Smooth muscle cell (in vitro differentiated cells): ENCODE measurements at regions not wholly inside any gene's neighbourhood (a gene's known extent, or its start where the extent isn't known, plus 50 kb on each side); places are given as distances from the start of the nearest gene placed in this dataset.

ENCODE experiments used
- DNase-seq: peaks from one replicate; lab custom pipeline; 2025; ENCODE audit not compliant: unreplicated experiment; lab: John Stamatoyannopoulos, UW
- H2AFZ ChIP-seq: fragments of 200-600 bp; sonication (generic); 2 replicates; pipeline ENCODE4 v1.6.0; 2016; ENCODE audit warnings: antibody characterized with exemption, low read depth, mild to moderate bottlenecking
- H3F3A ChIP-seq: fragments of 200-600 bp; sonication (generic); 2 replicates; pipeline ENCODE4 v1.6.0; 2017; ENCODE audit warnings: antibody characterized with exemption, low read depth
- H3K27ac ChIP-seq: fragments of 200-600 bp; sonication (generic); 2 replicates; pipeline ENCODE4 v1.5.1; 2016; ENCODE audit warnings: low read depth, mild to moderate bottlenecking
- H3K27me3 ChIP-seq: fragments of 200-600 bp; sonication (generic); 2 replicates; pipeline ENCODE4 v1.6.1; 2016; ENCODE audit warnings: low read depth, mild to moderate bottlenecking
- H3K36me3 ChIP-seq: fragments of 200-600 bp; sonication (generic); 2 replicates; pipeline ENCODE4 v1.5.1; 2016; ENCODE audit warnings: low read depth
- H3K4me1 ChIP-seq: fragments of 200-600 bp; sonication (generic); 2 replicates; pipeline ENCODE4 v1.5.1; 2016; ENCODE audit warnings: low read depth
- H3K4me2 ChIP-seq: fragments of 200-600 bp; sonication (generic); 2 replicates; pipeline ENCODE4 v1.6.0; 2016; ENCODE audit warnings: mild to moderate bottlenecking
- H3K4me3 ChIP-seq: fragments of 200-600 bp; sonication (generic); 2 replicates; pipeline ENCODE4 v1.5.1; 2016; ENCODE audit warnings: mild to moderate bottlenecking
- H3K79me2 ChIP-seq: fragments of 200-600 bp; sonication (generic); 2 replicates; pipeline ENCODE4 v1.6.0; 2016; ENCODE audit warnings: low read depth, mild to moderate bottlenecking
- H3K9ac ChIP-seq: fragments of 200-600 bp; sonication (generic); 2 replicates; pipeline ENCODE4 v1.6.0; 2016; ENCODE audit warnings: low read depth
- H3K9me3 ChIP-seq: fragments of 200-600 bp; sonication (generic); replicated peaks from 2 replicates; pipeline ENCODE4 v1.5.1; 2016; ENCODE audit warnings: low read depth
- H4K20me1 ChIP-seq: fragments of 200-600 bp; sonication (generic); 2 replicates; pipeline ENCODE4 v1.6.0; 2016; ENCODE audit warnings: low read depth
- WGBS: methylation state at CpG from one replicate; pipeline ENCODE4 v1.1.7; 2016; ENCODE audit warnings: low lambda C conversion rate; 5-methylcytosine and 5-hydroxymethylcytosine counted together
- TF ChIP-seq, protein P1 (sequence below): fragments of 200-600 bp; sonication (generic); IDR thresholded peaks from 2 replicates; pipeline ENCODE4 v1.5.1; 2017; ENCODE audit warnings: borderline replicate concordance, mild to moderate bottlenecking, antibody characterized with exemption; ENCODE audit not compliant: insufficient read depth, poor library complexity, severe bottlenecking

- Histone ChIP-seq H4K20me1 (no peaks in the 10 kb centered on the region), H3K9me3 (no peaks in the 10 kb centered on the region), H3K9ac (no peak overlapping the region), H3F3A (no peaks in the 10 kb centered on the region), H3K36me3 (no peaks in the 10 kb centered on the region), H3K4me3 (no peak overlapping the region), H2AFZ (no peak overlapping the region), H3K27me3 (no peaks in the 10 kb centered on the region), H3K4me2 (no peak overlapping the region), H3K4me1 (no peaks in the 10 kb centered on the region), H3K27ac (no peak overlapping the region), H3K79me2 (no peaks in the 10 kb centered on the region)
- 85% methylated on average over 2 of the region's 2 CpGs for WGBS
- no peak for DNase-seq
- TF ChIP-seq, protein P1, sequence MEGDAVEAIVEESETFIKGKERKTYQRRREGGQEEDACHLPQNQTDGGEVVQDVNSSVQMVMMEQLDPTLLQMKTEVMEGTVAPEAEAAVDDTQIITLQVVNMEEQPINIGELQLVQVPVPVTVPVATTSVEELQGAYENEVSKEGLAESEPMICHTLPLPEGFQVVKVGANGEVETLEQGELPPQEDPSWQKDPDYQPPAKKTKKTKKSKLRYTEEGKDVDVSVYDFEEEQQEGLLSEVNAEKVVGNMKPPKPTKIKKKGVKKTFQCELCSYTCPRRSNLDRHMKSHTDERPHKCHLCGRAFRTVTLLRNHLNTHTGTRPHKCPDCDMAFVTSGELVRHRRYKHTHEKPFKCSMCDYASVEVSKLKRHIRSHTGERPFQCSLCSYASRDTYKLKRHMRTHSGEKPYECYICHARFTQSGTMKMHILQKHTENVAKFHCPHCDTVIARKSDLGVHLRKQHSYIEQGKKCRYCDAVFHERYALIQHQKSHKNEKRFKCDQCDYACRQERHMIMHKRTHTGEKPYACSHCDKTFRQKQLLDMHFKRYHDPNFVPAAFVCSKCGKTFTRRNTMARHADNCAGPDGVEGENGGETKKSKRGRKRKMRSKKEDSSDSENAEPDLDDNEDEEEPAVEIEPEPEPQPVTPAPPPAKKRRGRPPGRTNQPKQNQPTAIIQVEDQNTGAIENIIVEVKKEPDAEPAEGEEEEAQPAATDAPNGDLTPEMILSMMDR: no peak
These were observed 609.1 kb upstream of the GRAMD2B start for GRCh38 chr5:125814119-125814518.

- Histone ChIP-seq H3K27me3 (no peaks in the 10 kb centered on the region), H3K9me3 (no peaks in the 10 kb centered on the region), H3K79me2 (no peaks in the 10 kb centered on the region), H2AFZ (no peak overlapping the region), H3K36me3 (no peaks in the 10 kb centered on the region), H3F3A (no peaks in the 10 kb centered on the region), H3K4me3 (no peak overlapping the region), H3K4me2 (no peak overlapping the region), H3K9ac (no peak overlapping the region), H3K27ac (no peak overlapping the region), H4K20me1 (no peaks in the 10 kb centered on the region), H3K4me1 (no peaks in the 10 kb centered on the region)
- 80% methylated on average over 4 of the region's 4 CpGs for WGBS
- TF ChIP-seq, protein P1: no peak
- no peak for DNase-seq
These were observed 599.6 kb upstream of the GRAMD2B start for GRCh38 chr5:125823572-125823971.

DNA sequence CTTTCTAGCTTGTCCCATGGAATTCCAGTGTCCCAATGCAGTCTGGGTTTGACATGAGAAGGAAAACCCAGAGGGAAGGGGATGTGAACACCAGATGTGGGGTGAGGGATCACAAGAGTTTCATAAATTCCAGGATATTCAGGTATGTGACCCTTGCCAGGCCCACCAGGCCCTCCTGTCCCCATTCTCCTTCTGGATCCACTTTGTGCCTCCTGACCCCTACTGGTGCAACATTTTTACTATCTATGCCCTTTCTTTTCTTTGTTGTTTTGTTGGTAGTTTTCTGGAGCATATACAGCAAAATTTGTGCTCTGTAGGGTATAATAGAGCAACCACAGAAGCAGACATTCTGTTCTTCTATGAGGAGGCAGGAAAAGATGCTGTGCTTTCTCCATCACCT lies 597.0 kb upstream of the GRAMD2B start:
- Histone ChIP-seq H3K4me3 (no peak overlapping the region), H3F3A (no peaks in the 10 kb centered on the region), H3K4me1 (no peaks in the 10 kb centered on the region), H3K79me2 (no peaks in the 10 kb centered on the region), H3K9ac (no peak overlapping the region), H3K4me2 (no peak overlapping the region), H3K36me3 (no peaks in the 10 kb centered on the region), H3K27ac (no peak overlapping the region), H2AFZ (no peak overlapping the region), H4K20me1 (no peaks in the 10 kb centered on the region), H3K9me3 (no peaks in the 10 kb centered on the region), H3K27me3 (no peaks in the 10 kb centered on the region)
- TF ChIP-seq, protein P1: no peak
- no peak for DNase-seq

DNA sequence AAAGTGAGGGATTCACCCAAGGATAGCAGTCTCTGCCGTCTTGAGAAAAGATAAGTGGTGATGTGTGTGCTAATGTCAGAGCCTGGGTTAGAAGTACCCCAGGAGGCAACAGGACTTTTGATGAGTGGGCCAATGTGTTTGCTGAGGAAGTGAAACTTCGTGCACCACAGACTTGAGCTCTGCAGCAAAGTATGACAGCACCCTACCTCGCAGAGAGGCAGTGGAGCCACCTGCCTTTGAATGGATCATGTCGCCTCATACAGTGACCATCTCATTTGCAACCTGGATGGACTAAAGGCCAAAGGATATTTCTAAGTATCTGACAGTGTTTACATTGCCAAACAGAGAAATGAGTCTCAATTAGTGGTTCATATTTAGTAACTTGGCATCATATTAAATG lies 593.9 kb upstream of the GRAMD2B start:
- Histone ChIP-seq H3K4me3 (no peak overlapping the region), H3F3A (no peaks in the 10 kb centered on the region), H3K9me3 (no peaks in the 10 kb centered on the region), H3K9ac (no peak overlapping the region), H4K20me1 (no peaks in the 10 kb centered on the region), H3K4me1 (no peaks in the 10 kb centered on the region), H3K79me2 (no peaks in the 10 kb centered on the region), H3K4me2 (no peak overlapping the region), H3K36me3 (no peaks in the 10 kb centered on the region), H3K27ac (no peak overlapping the region), H2AFZ (no peak overlapping the region), H3K27me3 (no peaks in the 10 kb centered on the region)
- WGBS: 79% methylated on average over 4 of the region's 4 CpGs
- no peak for DNase-seq
- TF ChIP-seq, protein P1: no peak
